ENCODE measurements at regions not wholly inside any gene's neighbourhood (a gene's known extent, or its start where the extent isn't known, plus 50 kb on each side); places are given as distances from the start of the nearest gene placed in this dataset.
"Not testable (repeated sequence)": the region's sequence is repeated elsewhere in the genome, so short reads cannot be mapped to it uniquely, and the experiment has no call there.

GRCh38 chr1:146376309-146376707, 147.5 kb upstream of the NOTCH2NLA start:
- H3K4me1 ChIP-seq (replicated peaks); intact Hi-C loops (cut with DNase I); H3K27me3 ChIP-seq (replicated peaks; ENCODE audit: insufficient read depth); H3K36me3 ChIP-seq; H3K9me3 ChIP-seq: not testable (repeated sequence)
- peak; percentile 89 for DNase-seq (ENCODE audit: low spot score)
- WGBS, result under 1% methylated on average over 24 of the region's 27 CpGs
- peak overlapping the region; percentile 91 to 98 for H3K27ac ChIP-seq
- H3K4me3 ChIP-seq, result peak overlapping the region; percentile 22 to 27
- TF ChIP-seq POLR2AphosphoS5 (IDR thresholded peaks at IDR 0.05) (peak; percentile 67), POLR2A (IDR thresholded peaks at IDR 0.05) (peak; percentile 63)
- TF ChIP-seq, protein P1, sequence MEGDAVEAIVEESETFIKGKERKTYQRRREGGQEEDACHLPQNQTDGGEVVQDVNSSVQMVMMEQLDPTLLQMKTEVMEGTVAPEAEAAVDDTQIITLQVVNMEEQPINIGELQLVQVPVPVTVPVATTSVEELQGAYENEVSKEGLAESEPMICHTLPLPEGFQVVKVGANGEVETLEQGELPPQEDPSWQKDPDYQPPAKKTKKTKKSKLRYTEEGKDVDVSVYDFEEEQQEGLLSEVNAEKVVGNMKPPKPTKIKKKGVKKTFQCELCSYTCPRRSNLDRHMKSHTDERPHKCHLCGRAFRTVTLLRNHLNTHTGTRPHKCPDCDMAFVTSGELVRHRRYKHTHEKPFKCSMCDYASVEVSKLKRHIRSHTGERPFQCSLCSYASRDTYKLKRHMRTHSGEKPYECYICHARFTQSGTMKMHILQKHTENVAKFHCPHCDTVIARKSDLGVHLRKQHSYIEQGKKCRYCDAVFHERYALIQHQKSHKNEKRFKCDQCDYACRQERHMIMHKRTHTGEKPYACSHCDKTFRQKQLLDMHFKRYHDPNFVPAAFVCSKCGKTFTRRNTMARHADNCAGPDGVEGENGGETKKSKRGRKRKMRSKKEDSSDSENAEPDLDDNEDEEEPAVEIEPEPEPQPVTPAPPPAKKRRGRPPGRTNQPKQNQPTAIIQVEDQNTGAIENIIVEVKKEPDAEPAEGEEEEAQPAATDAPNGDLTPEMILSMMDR (IDR thresholded peaks at IDR 0.05), result peak in 1 of 4 experiments; percentile 30

DNA sequence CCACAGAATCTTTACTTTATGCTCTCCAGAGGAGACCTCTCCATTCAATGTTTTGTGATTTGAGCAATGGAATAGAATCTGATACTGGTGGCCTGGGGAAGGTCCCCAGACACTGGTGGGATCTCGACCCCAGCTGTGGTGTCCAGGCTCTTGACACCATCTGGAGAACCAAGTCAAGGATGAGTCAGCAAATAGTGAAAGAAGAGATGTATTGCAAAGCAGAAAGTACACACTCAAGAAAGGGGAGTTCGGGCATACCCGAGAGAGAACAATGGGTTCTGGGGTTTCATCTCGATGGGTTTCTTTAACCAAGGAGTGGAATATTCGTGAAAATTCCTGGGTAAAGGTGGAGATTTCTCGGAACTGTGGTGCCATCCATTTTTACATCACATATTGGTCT, 146.3 kb upstream of the NOTCH2NLA start:
- H3K9me3 ChIP-seq; H3K36me3 ChIP-seq; H3K27me3 ChIP-seq (replicated peaks; ENCODE audit: insufficient read depth); H3K4me3 ChIP-seq; H3K4me1 ChIP-seq (replicated peaks); intact Hi-C loops (cut with DNase I); H3K27ac ChIP-seq; DNase-seq (ENCODE audit: low spot score): not testable (repeated sequence)
- WGBS, result 94% methylated on average over 6 of the region's 6 CpGs

GRCh38 chr1:146369940-146370339, 141.1 kb upstream of the NOTCH2NLA start:
- peak overlapping the region; percentile 68 to 79 for H3K27ac ChIP-seq

GRCh38 chr1:146355373-146355772, 126.6 kb upstream of the NOTCH2NLA start:
- H3K27me3 ChIP-seq (replicated peaks; ENCODE audit: insufficient read depth); H3K9me3 ChIP-seq; H3K4me1 ChIP-seq (replicated peaks); DNase-seq (ENCODE audit: low spot score); H3K4me3 ChIP-seq; H3K27ac ChIP-seq; intact Hi-C loops (cut with DNase I); H3K36me3 ChIP-seq: not testable (repeated sequence)

More at GRCh38 chr1:146369940-146370339, 141.1 kb upstream of the NOTCH2NLA start:
- H3K4me1 ChIP-seq (replicated peaks); H3K9me3 ChIP-seq; intact Hi-C loops (cut with DNase I); H3K36me3 ChIP-seq; H3K27me3 ChIP-seq (replicated peaks; ENCODE audit: insufficient read depth): not testable (repeated sequence)
- peak; percentile 37 for DNase-seq (ENCODE audit: low spot score)
- peak overlapping the region; percentile 16 to 17 for H3K4me3 ChIP-seq
- peak; percentile 32 for TF ChIP-seq POLR2AphosphoS5 (IDR thresholded peaks at IDR 0.05)
- WGBS, result 0% methylated on average over 14 of the region's 23 CpGs

GRCh38 chr1:146326863-146327262, 98.0 kb upstream of the NOTCH2NLA start:
- H3K4me1 ChIP-seq (replicated peaks), result not testable (repeated sequence)

GRCh38 chr1:146324463-146324862, 95.6 kb upstream of the NOTCH2NLA start:
- no CpG with 5 or more reads among the region's 2 CpGs for WGBS
- intact Hi-C loops (cut with DNase I), result not testable (repeated sequence)

More at GRCh38 chr1:146326863-146327262, 98.0 kb upstream of the NOTCH2NLA start:
- H3K4me3 ChIP-seq; H3K27me3 ChIP-seq (replicated peaks; ENCODE audit: insufficient read depth); DNase-seq (ENCODE audit: low spot score); H3K36me3 ChIP-seq; H3K27ac ChIP-seq; H3K9me3 ChIP-seq; intact Hi-C loops (cut with DNase I): not testable (repeated sequence)
- no CpG with 5 or more reads among the region's 1 CpG for WGBS

DNA sequence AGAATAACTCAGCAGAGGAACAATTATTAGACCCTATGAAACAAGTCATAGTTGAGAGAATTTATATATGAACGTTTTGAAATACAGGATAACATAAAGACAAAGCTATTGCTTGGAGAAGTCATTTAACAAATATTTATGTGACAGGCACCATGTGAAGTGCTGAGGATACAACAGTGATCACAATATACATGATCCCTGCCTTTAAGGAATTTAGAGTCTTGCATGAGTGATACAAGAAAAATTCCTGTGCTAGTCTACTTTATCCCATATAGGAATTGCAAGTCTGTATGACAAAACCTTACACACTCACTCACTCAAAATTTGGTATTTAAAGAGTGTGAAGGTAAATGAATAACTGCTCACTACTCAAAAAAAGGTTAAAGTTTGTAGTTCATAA, 94.5 kb upstream of the NOTCH2NLA start:
- H3K36me3 ChIP-seq; DNase-seq (ENCODE audit: low spot score); H3K27ac ChIP-seq; intact Hi-C loops (cut with DNase I); H3K9me3 ChIP-seq; H3K4me3 ChIP-seq; H3K4me1 ChIP-seq (replicated peaks); H3K27me3 ChIP-seq (replicated peaks; ENCODE audit: insufficient read depth): not testable (repeated sequence)
- no CpG with 5 or more reads among the region's 1 CpG for WGBS

More at GRCh38 chr1:146324463-146324862, 95.6 kb upstream of the NOTCH2NLA start:
- H3K27ac ChIP-seq; H3K4me3 ChIP-seq; H3K27me3 ChIP-seq (replicated peaks; ENCODE audit: insufficient read depth); H3K9me3 ChIP-seq; H3K36me3 ChIP-seq; H3K4me1 ChIP-seq (replicated peaks); DNase-seq (ENCODE audit: low spot score): not testable (repeated sequence)

DNA sequence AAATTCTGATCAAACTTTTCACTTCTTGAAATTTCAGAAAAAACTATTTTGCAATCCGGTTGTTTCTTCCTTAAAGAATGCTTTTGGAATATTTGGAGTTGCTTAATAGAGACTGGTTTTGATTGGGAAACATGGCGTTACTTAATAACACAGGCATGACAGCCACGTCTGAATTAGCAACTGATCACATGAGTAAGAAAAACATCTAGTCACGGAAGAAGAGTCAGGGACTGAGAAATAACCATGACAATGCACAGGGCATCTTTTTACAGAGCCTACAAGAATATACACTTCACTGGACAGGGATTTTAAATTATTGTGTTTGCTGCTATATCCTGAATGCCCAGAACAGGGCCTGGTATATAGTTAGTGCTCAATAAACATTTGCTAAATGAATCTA, 94.1 kb upstream of the NOTCH2NLA start:
- WGBS, result no CpG with 5 or more reads among the region's 4 CpGs
- intact Hi-C loops (cut with DNase I), result not testable (repeated sequence)

DNA sequence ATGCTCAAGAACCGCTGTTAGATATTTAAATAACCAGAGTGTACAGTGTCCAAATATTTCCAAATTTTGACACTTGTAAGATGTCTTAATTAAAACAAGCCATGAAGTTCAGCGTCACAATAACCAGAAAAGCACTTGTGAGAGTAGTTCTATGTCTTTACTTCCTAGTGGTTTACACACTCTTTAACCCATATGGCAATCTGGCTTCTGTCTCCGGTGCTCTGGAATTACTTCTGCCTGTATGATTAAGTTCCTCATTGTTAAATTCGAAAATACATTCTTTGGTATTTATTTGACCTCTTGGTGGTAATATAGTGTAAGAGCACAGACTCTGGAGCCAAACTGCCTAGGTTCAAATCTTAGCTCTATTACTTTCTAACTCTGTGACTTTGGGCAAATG, 89.9 kb upstream of the NOTCH2NLA start:
- H3K27ac ChIP-seq; H3K9me3 ChIP-seq; H3K27me3 ChIP-seq (replicated peaks; ENCODE audit: insufficient read depth); DNase-seq (ENCODE audit: low spot score); intact Hi-C loops (cut with DNase I); H3K36me3 ChIP-seq; H3K4me3 ChIP-seq; H3K4me1 ChIP-seq (replicated peaks): not testable (repeated sequence)
- WGBS, result 86% methylated on average over 1 of the region's 4 CpGs

More for the DNA sequence above, 94.1 kb upstream of the NOTCH2NLA start:
- not testable (repeated sequence) for H3K36me3 ChIP-seq; H3K27ac ChIP-seq; H3K4me1 ChIP-seq (replicated peaks); H3K27me3 ChIP-seq (replicated peaks; ENCODE audit: insufficient read depth); H3K4me3 ChIP-seq; DNase-seq (ENCODE audit: low spot score); H3K9me3 ChIP-seq

DNA sequence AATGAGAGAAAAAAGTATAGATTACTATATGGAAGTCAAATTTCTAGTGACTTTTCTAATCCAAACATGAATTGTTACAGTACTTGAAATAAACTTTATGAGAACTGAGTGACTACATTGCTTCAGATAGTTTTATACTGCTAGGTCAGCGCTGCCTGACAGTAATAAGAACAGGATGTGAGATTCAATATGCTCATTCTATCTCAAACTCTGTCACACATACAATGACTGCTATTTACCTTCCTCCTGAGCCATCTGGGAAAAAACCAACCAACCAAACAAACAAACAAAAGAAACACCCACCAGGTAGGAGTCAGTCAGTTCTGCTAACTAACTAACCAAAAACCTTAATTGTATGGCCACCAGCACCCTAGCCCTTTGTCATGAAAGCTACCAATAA, 89.0 kb upstream of the NOTCH2NLA start:
- DNase-seq (ENCODE audit: low spot score); intact Hi-C loops (cut with DNase I); H3K36me3 ChIP-seq; H3K4me3 ChIP-seq; H3K9me3 ChIP-seq; H3K4me1 ChIP-seq (replicated peaks); H3K27ac ChIP-seq; H3K27me3 ChIP-seq (replicated peaks; ENCODE audit: insufficient read depth): not testable (repeated sequence)
- no CpG with 5 or more reads among the region's 1 CpG for WGBS

DNA sequence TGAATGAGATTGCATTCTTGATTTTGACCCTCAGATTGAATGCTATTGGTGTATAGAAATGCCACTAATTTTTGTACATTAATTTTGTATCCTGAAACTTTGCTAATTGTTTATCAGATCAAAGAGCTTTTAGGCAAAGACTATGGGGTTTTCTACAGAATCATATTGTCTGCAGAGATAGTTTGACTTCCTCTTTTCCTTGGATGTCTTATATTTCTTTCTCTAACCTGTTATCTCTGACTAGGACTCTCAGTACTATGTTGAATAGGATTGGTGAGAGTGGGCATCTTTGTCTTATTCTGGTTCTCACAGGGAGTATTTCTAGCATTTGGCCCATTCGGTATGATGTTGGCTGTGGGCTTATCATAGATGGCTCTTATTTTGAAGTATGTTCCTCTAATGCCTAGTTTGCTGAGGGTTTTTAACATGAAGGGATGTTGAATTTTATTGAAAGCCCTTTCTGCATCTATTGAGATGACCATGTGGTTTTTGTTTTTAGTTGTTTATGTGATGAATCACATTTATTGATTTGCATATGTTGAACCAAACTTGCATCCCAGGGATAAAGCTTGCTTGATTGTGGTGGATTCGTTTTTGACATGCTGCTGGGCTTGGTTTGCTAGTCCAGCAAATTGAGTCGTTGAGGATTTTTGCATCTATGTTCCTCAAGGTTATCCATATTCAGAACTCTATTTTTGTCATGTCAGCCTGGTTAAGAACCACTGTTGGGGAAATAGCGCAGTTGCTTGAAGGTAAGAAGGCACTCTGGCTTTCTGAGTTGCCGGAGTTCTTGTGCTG, 85.8 kb upstream of the NOTCH2NLA start:
- H3K4me3 ChIP-seq; DNase-seq (ENCODE audit: low spot score); H3K27ac ChIP-seq; H3K9me3 ChIP-seq; intact Hi-C loops (cut with DNase I); H3K4me1 ChIP-seq (replicated peaks); H3K27me3 ChIP-seq (replicated peaks; ENCODE audit: insufficient read depth); H3K36me3 ChIP-seq: not testable (repeated sequence)
- no CpG with 5 or more reads among the region's 5 CpGs for WGBS

DNA sequence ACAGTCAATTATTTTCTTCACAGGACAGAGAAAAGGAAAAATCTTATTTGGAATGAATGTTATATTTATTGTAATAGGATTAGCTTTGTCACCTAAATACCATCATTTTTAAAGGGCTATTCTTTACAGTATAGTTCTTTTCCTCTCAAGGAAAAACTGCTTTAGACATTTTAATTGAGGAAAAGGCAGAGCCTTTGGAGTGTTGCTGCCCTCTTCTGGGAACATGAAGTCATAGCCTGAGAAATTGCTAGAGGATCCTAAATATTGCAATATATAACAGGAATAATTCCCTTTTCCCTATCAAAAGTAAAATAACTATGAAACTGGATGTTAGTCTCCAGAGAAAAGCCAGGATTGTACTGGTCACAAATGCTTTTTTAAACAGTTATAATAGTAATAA, 81.8 kb upstream of the NOTCH2NLA start:
- H3K27me3 ChIP-seq (replicated peaks; ENCODE audit: insufficient read depth); H3K36me3 ChIP-seq; H3K9me3 ChIP-seq; H3K27ac ChIP-seq; DNase-seq (ENCODE audit: low spot score); intact Hi-C loops (cut with DNase I); H3K4me3 ChIP-seq; H3K4me1 ChIP-seq (replicated peaks): not testable (repeated sequence)
